ENCODE measurements at regions not wholly inside any gene's neighbourhood (a gene's known extent, or its start where the extent isn't known, plus 50 kb on each side); places are given as distances from the start of the nearest gene placed in this dataset.
A peak's percentile ranks its signal among the peaks of the same experiment; 100 is the strongest.

DNA sequence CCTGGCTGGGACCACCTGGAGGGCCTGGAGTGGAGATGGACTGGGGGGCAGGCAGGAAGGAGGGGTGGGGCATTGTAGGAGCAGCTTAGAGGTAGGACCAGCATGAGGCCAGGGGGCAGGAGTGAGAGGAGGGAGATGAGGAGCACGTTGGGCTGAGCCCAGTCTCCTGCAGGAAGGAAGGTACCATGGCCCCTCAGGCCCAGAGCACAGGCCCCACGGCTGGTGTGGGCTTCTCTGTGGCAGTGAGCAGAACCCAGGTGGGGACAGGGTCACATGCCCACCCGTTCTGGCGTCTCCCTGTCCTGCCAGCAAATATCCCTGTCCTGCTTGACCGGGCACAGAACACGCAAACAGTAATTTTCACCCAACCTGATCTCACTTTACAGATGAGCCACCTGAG, 141.8 kb downstream of the ENGASE start:
- DNase-seq, result no peak

- no peak for DNase-seq
Measured at GRCh38 chr17:79215631-79216030, 141.0 kb downstream of the ENGASE start.

- DNase-seq, result peak in 1 of 14 donors; percentile 62
Measured at GRCh38 chr17:79214940-79215604, 140.4 kb downstream of the ENGASE start.

GRCh38 chr17:79214459-79214858, 139.8 kb downstream of the ENGASE start:
- DNase-seq, result no peak

GRCh38 chr17:79213305-79213704, 138.7 kb downstream of the ENGASE start:
- DNase-seq, result no peak

- no peak for DNase-seq
Measured at GRCh38 chr17:79212149-79213087, 137.8 kb downstream of the ENGASE start.

GRCh38 chr17:79211061-79211770, 136.6 kb downstream of the ENGASE start:
- DNase-seq, result peak in 1 of 14 donors; percentile 73

- DNase-seq, result no peak
Measured at GRCh38 chr17:79210638-79211037, 136.0 kb downstream of the ENGASE start.

DNA sequence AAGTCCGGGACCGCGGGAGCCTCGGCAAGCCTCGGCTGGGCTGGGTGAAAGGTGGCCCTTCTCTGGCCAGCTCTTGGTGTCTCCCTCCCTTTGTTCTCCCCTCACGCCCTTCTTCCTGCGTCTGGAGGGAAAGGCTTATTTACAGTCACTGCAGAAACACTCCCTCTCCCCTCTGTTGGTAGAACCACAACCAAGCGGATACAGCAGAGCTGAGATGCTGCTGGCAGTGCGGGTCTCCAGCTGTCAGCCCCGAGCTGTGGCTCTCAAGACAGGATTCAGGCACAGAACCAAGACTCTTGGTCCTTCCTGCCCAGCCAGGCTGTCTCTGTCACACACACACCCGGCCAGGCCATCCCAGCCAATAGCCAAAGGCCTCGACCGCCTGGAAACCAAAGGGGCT, 133.3 kb downstream of the ENGASE start:
- DNase-seq, result no peak

DNA sequence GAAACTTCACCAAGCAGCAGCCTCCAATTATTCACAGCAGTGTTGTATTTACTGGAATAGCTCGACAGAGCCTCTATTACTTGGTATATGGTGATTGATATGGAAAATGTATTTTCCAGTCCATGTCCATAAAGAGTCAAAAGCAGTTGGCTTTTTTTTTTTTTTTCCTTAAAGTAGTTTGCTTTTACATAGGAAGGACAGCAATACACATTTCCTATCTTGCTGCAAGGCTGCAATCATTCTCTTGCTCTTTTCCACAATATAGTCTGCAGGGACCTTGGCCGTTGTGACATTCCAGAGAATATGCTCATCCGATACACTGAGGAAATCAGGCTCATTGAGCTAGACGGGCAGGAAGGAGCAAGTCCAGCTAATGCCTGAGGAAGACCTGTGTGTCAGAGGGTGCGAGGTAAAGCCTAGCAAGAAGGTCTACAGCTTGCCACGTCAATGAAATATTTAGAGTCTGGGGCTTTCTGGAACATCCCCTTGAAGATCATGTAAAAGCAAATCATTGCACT, 131.1 kb downstream of the ENGASE start:
- no peak for DNase-seq

GRCh38 chr17:79204261-79204660, 129.6 kb downstream of the ENGASE start:
- no peak for DNase-seq

DNA sequence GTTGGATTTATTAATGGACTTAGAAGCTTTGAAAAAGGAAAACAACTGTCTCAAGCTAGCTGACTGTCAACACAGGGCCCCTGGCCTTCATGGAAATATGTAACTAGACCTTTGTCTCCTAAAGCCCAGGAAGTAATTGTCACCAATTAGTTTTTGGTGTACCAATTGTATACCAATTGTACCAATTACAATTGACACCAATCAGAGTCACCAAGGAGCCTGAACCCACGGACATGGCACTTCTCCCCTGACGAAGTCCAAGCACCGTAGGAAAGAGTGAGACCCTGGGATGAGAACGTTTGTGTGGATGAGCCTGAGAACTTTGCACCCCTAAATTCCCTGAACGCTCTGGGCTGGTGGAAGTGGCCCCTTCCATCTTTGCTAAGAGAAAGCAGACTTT, 129.0 kb downstream of the ENGASE start:
- DNase-seq, result no peak

DNA sequence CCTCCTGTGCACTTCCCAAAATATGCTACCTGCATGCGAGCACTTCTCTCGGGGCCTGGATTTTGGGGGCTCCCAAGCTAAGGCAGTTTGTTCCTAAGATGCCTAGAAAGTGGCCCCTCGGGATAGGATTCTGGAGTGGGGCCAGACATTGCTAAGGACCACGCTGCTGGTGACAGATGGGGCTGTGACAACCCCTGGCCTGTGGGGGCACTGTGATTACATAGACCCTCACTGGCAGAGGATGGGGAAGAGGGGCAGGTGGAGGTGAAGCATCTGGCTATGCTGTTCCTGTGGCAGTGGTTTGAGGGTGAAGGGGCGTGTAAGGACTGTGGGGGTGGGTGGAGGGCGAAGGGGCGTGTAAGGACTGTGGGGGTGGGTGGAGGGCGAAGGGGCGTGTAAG, 128.4 kb downstream of the ENGASE start:
- no peak for DNase-seq

- DNase-seq, result no peak
Measured at GRCh38 chr17:79202480-79202879, 127.9 kb downstream of the ENGASE start.

- DNase-seq, result no peak
Measured at GRCh38 chr17:79201536-79202227, 127.1 kb downstream of the ENGASE start.

- DNase-seq, result no peak
Measured at GRCh38 chr17:79201119-79201518, 126.5 kb downstream of the ENGASE start.

DNA sequence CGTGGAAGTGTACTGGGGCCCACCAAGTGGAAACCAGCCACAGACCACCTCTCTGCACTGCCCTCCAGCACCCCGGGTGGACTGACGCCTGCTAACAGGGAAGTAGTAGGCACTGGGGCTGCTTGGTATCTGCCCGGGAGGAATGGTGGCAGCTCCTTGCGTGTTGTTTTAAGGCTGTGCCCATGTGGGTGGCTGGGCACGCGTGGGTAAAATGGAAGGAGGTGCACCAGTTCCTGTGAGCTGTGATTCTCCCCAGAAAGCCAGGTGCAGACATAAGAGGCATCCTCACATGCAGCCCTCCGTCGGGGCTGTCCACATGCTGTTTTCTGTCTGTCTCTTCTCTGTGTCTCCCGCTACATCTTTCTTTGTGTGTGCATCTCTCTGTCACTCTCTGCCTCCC, 122.3 kb downstream of the ENGASE start:
- no peak for DNase-seq

DNA sequence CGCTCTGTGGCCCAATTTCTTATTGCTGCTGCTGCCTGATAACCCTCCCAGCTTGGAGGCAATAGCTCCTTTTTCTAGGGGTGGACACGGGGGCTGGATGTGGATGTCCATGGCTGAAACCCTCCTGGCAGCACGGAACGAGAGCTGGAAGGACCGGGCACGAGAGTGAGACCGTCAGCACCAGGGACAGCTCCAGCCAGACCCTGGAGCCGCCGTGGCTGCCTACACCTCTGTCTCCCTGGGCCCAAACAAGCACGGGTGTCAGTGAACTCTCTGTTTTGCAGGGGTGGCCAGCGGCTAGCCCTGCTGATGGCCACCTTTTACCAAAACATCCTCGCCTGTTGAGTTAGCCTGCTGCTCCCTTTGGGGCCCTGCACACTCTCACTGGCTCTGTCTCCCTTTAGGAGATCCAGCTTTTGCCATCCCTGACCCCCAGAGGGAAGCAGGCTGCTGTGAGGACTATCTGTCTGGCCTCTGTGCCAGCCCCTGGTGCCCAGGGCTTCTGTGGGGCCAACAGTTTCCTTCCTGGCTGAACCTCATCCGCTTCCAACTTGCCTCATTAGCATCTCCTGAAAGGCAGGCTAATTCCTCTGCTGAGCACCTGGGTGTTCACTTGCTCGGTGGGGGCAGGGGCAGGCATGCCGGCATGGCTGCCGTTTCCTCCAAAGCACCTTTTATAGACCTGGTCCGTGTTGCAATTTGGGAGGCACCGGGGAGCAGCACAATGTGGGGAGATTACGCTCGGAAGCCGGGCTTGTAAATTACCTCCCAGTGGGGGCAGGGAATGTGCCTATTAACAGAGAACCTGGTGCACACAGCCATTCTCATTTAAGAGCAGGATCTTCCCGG, 118.1 kb downstream of the ENGASE start:
- no peak for DNase-seq

GRCh38 chr17:79191270-79191934, 116.8 kb downstream of the ENGASE start:
- no peak for DNase-seq

DNA sequence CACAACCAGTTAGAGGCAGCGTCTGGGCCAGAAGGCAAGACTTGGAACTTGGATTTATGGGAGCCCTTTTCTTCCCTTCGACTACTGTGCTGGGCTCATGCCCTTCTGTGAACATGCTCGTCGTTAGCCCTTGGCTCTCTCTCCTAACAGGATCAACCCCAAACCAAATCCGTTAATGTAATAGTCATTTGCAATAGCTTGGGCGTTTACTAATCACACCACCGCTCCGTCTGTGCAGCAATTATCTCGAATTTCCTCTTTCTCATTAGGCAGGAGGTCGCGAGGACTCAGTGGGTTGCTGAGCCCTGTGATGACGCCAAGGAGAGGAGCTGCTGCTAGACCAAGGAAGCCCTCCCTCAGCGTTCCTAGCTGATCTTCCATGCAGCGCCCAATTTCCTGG, 114.7 kb downstream of the ENGASE start:
- no peak for DNase-seq

GRCh38 chr17:79188685-79189084, 114.1 kb downstream of the ENGASE start:
- no peak for DNase-seq
